Smooth muscle cell (in vitro differentiated cells): ENCODE measurements at regions not wholly inside any gene's neighbourhood (a gene's known extent, or its start where the extent isn't known, plus 50 kb on each side); places are given as distances from the start of the nearest gene placed in this dataset.

Experiments used
- DNase-seq: peaks from one replicate; lab custom pipeline; 2025; ENCODE audit not compliant: unreplicated experiment; lab: John Stamatoyannopoulos, UW
- H2AFZ ChIP-seq: fragments of 200-600 bp; sonication (generic); 2 replicates; pipeline ENCODE4 v1.6.0; 2016; ENCODE audit warnings: antibody characterized with exemption, low read depth, mild to moderate bottlenecking
- H3F3A ChIP-seq: fragments of 200-600 bp; sonication (generic); 2 replicates; pipeline ENCODE4 v1.6.0; 2017; ENCODE audit warnings: antibody characterized with exemption, low read depth
- H3K27ac ChIP-seq: fragments of 200-600 bp; sonication (generic); 2 replicates; pipeline ENCODE4 v1.5.1; 2016; ENCODE audit warnings: low read depth, mild to moderate bottlenecking
- H3K27me3 ChIP-seq: fragments of 200-600 bp; sonication (generic); 2 replicates; pipeline ENCODE4 v1.6.1; 2016; ENCODE audit warnings: low read depth, mild to moderate bottlenecking
- H3K36me3 ChIP-seq: fragments of 200-600 bp; sonication (generic); 2 replicates; pipeline ENCODE4 v1.5.1; 2016; ENCODE audit warnings: low read depth
- H3K4me1 ChIP-seq: fragments of 200-600 bp; sonication (generic); 2 replicates; pipeline ENCODE4 v1.5.1; 2016; ENCODE audit warnings: low read depth
- H3K4me2 ChIP-seq: fragments of 200-600 bp; sonication (generic); 2 replicates; pipeline ENCODE4 v1.6.0; 2016; ENCODE audit warnings: mild to moderate bottlenecking
- H3K4me3 ChIP-seq: fragments of 200-600 bp; sonication (generic); 2 replicates; pipeline ENCODE4 v1.5.1; 2016; ENCODE audit warnings: mild to moderate bottlenecking
- H3K79me2 ChIP-seq: fragments of 200-600 bp; sonication (generic); 2 replicates; pipeline ENCODE4 v1.6.0; 2016; ENCODE audit warnings: low read depth, mild to moderate bottlenecking
- H3K9ac ChIP-seq: fragments of 200-600 bp; sonication (generic); 2 replicates; pipeline ENCODE4 v1.6.0; 2016; ENCODE audit warnings: low read depth
- H3K9me3 ChIP-seq: fragments of 200-600 bp; sonication (generic); replicated peaks from 2 replicates; pipeline ENCODE4 v1.5.1; 2016; ENCODE audit warnings: low read depth
- H4K20me1 ChIP-seq: fragments of 200-600 bp; sonication (generic); 2 replicates; pipeline ENCODE4 v1.6.0; 2016; ENCODE audit warnings: low read depth
- WGBS: methylation state at CpG from one replicate; pipeline ENCODE4 v1.1.7; 2016; ENCODE audit warnings: low lambda C conversion rate; 5-methylcytosine and 5-hydroxymethylcytosine counted together
- TF ChIP-seq, protein P1 (sequence below): fragments of 200-600 bp; sonication (generic); IDR thresholded peaks from 2 replicates; pipeline ENCODE4 v1.5.1; 2017; ENCODE audit warnings: borderline replicate concordance, mild to moderate bottlenecking, antibody characterized with exemption; ENCODE audit not compliant: insufficient read depth, poor library complexity, severe bottlenecking

DNA sequence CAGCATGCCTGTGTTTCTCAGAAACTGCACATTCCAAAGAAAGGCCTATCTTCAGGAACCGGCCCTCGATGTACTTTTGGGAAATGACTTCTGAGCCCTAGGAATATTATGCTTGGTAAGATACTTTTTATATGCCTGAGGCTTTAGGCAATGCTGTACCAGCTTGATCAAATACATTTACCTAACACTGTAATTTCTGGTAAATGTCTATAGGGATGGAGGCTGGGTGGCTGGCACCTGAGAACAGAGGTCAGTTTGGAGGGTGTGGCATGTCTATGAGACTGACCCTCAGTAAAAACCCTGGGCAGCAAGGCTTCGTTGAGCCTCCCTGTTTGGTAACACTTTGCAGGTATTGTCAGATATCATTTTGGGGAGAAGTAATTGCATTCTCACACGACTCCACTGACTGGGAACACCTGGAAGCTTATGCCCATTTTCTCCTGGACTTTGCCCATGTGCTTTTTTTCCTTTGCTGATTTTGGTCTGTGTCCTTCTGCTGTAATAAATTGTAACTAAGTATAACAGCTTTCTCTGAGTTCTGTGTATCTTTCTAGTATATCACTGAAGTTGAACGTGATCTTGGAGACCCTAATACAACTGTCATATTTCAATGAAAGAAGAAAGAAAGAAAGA is 1339.1 kb downstream of the OLFM4 start:
- no peaks in the 10 kb centered on the region for H4K20me1 ChIP-seq
- H3K27ac ChIP-seq = no peak overlapping the region
- no peaks in the 10 kb centered on the region for H3K36me3 ChIP-seq
- H3K4me1 ChIP-seq = no peaks in the 10 kb centered on the region
- WGBS = 88% methylated on average over 5 of the region's 5 CpGs
- TF ChIP-seq, protein P1, sequence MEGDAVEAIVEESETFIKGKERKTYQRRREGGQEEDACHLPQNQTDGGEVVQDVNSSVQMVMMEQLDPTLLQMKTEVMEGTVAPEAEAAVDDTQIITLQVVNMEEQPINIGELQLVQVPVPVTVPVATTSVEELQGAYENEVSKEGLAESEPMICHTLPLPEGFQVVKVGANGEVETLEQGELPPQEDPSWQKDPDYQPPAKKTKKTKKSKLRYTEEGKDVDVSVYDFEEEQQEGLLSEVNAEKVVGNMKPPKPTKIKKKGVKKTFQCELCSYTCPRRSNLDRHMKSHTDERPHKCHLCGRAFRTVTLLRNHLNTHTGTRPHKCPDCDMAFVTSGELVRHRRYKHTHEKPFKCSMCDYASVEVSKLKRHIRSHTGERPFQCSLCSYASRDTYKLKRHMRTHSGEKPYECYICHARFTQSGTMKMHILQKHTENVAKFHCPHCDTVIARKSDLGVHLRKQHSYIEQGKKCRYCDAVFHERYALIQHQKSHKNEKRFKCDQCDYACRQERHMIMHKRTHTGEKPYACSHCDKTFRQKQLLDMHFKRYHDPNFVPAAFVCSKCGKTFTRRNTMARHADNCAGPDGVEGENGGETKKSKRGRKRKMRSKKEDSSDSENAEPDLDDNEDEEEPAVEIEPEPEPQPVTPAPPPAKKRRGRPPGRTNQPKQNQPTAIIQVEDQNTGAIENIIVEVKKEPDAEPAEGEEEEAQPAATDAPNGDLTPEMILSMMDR = no peak
- no peak overlapping the region for H3K9ac ChIP-seq
- no peaks in the 10 kb centered on the region for H3K9me3 ChIP-seq
- no peak for DNase-seq
- H3F3A ChIP-seq = no peaks in the 10 kb centered on the region
- no peaks in the 10 kb centered on the region for H3K27me3 ChIP-seq
- H3K4me2 ChIP-seq = no peak overlapping the region
- H2AFZ ChIP-seq = no peak overlapping the region
- no peak overlapping the region for H3K4me3 ChIP-seq
- no peaks in the 10 kb centered on the region for H3K79me2 ChIP-seq

DNA sequence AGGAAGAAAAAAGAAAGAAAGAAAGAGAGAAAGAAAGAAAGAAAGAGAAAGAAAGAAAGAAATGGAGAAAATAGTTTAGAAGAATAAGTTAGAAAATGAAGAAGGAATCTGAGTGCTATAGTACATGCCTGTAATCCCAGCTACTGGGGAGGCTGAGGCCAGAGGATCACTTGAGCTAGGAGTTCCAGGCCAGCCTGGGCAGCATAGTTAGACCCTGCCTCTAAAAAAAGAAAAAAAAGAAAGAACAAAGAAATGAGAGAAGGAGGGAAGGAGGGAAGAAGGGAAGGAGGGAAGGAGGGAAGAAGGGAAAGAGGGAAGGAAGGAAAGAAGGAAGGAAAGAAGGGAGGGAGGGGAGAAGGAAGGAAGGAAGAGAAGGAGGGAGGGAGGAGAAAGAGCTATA is 1339.8 kb downstream of the OLFM4 start:
- Histone ChIP-seq H4K20me1 (no peaks in the 10 kb centered on the region), H2AFZ (no peak overlapping the region), H3K4me3 (no peak overlapping the region), H3K79me2 (no peaks in the 10 kb centered on the region), H3F3A (no peaks in the 10 kb centered on the region), H3K4me1 (no peaks in the 10 kb centered on the region), H3K4me2 (no peak overlapping the region), H3K9me3 (no peaks in the 10 kb centered on the region), H3K9ac (no peak overlapping the region), H3K27ac (no peak overlapping the region), H3K36me3 (no peaks in the 10 kb centered on the region), H3K27me3 (no peaks in the 10 kb centered on the region)
- TF ChIP-seq, protein P1 = no peak
- no peak for DNase-seq

DNA sequence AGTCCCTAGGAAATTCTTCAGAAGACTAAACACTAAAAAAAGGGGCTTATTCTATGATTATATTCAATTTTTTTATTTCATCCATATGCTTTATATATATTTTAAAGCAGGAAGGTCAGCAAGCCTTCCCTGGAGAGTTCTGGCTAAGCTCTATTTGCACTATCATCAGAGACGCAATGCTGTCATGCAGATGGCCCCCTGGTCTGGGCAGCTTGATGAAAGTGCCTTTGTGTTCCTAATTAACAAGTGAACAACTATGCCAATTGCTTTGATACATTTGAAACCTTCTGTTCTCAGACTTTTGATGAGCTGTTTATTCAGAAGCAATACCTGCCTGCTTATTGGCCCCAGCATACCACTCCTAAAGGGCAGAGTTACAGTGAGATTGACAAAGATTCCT is 1344.6 kb downstream of the OLFM4 start:
- Histone ChIP-seq H3F3A (no peaks in the 10 kb centered on the region), H3K4me1 (no peaks in the 10 kb centered on the region), H3K9ac (no peak overlapping the region), H3K9me3 (no peaks in the 10 kb centered on the region), H3K27me3 (no peaks in the 10 kb centered on the region), H4K20me1 (no peaks in the 10 kb centered on the region), H2AFZ (no peak overlapping the region), H3K4me2 (no peak overlapping the region), H3K79me2 (no peaks in the 10 kb centered on the region), H3K4me3 (no peak overlapping the region), H3K36me3 (no peaks in the 10 kb centered on the region), H3K27ac (no peak overlapping the region)
- no peak for DNase-seq
- TF ChIP-seq, protein P1 = no peak
- WGBS = 0% methylated on average over 1 of the region's 1 CpG

DNA sequence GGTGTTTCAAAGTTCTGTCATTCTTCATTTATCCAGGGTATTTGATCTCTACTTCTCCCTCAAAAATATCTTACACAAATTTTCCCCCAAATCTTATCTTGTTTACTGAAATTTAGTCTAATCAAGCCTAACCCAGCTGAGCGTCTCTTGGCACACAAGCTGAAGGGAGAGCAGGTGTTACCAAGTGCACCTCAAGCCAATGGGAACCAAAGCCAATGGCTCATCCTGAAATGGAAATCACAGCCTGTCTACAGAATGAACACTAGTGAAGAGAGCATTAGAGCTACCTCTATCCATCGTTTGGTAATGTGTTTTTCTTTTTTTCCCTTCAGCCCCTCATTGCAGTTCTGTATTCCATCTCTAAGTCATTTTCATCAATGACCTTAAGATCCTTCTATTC is 1350.8 kb downstream of the OLFM4 start:
- H3F3A ChIP-seq = no peaks in the 10 kb centered on the region
- 83% methylated on average over 2 of the region's 2 CpGs for WGBS

More for the DNA sequence above, 1350.8 kb downstream of the OLFM4 start:
- Histone ChIP-seq H3K4me3 (no peak overlapping the region), H3K27me3 (no peaks in the 10 kb centered on the region), H3K79me2 (no peaks in the 10 kb centered on the region), H3K4me1 (no peaks in the 10 kb centered on the region), H3K27ac (no peak overlapping the region), H2AFZ (no peak overlapping the region), H3K4me2 (no peak overlapping the region), H3K36me3 (no peaks in the 10 kb centered on the region), H3K9me3 (no peaks in the 10 kb centered on the region), H3K9ac (no peak overlapping the region), H4K20me1 (no peaks in the 10 kb centered on the region)
- TF ChIP-seq, protein P1 = no peak
- DNase-seq = no peak
